Neural cell (in vitro differentiated cells): ENCODE measurements at regions not wholly inside any gene's neighbourhood (a gene's known extent, or its start where the extent isn't known, plus 50 kb on each side); places are given as distances from the start of the nearest gene placed in this dataset.

ENCODE experiments used
- H2AFZ ChIP-seq: fragments of 200-600, 300-800 bp; sonication (generic), shearing (Covaris generic); 2 replicates; pipeline ENCODE4 v1.6.0; 2014; ENCODE audit warnings: low read depth, mild to moderate bottlenecking, antibody characterized with exemption, low read length, moderate library complexity
- H3F3A ChIP-seq: fragments of 200-600 bp; shearing (Covaris generic); 2 replicates; pipeline ENCODE4 v1.6.1; 2016; ENCODE audit warnings: mild to moderate bottlenecking, moderate library complexity, mixed read lengths, antibody characterized with exemption, low read length; ENCODE audit not compliant: insufficient read depth, poor library complexity, severe bottlenecking
- H3K27ac ChIP-seq: fragments of 200-600, 300-800 bp; sonication (generic), shearing (Covaris generic); 2 replicates; pipeline ENCODE4 v1.5.1; 2014; ENCODE audit warnings: mild to moderate bottlenecking, low read length, moderate library complexity
- H3K27me3 ChIP-seq: fragments of 300-800, 200-600 bp; sonication (generic), shearing (Covaris generic); 2 replicates; pipeline ENCODE4 v1.6.0; 2014; ENCODE audit warnings: mild to moderate bottlenecking, low read depth, low read length, moderate library complexity; ENCODE audit not compliant: insufficient read depth
- H3K36me3 ChIP-seq: fragments of 300-800, 200-600 bp; sonication (generic), shearing (Covaris generic); 2 replicates; pipeline ENCODE4 v1.5.1; 2014; ENCODE audit warnings: mild to moderate bottlenecking, antibody characterized with exemption, low read length, moderate library complexity; ENCODE audit not compliant: insufficient read depth
- H3K4me2 ChIP-seq: fragments of 300-800, 200-600 bp; sonication (generic), shearing (Covaris generic); 2 replicates; pipeline ENCODE4 v1.6.0; 2014; ENCODE audit warnings: mild to moderate bottlenecking, low read length
- H3K4me3 ChIP-seq: fragments of 300-800, 200-600 bp; sonication (generic), shearing (Covaris generic); 2 replicates; pipeline ENCODE4 v1.5.1; 2014; ENCODE audit warnings: mild to moderate bottlenecking, low read length, moderate library complexity
- H3K79me2 ChIP-seq: fragments of 200-600 bp; shearing (Covaris generic); replicated peaks from 2 replicates; pipeline ENCODE4 v1.6.0; 2014; ENCODE audit warnings: mild to moderate bottlenecking, low read length, moderate library complexity; ENCODE audit not compliant: insufficient read depth
- H3K9ac ChIP-seq: fragments of 300-800, 200-600 bp; sonication (generic), shearing (Covaris generic); 2 replicates; pipeline ENCODE4 v1.6.1; 2016; ENCODE audit warnings: mild to moderate bottlenecking, low read length, mixed read lengths
- H3K9me2 ChIP-seq: fragments of 200-600 bp; shearing (Covaris generic); 2 replicates; pipeline ENCODE4 v1.6.1; 2016; ENCODE audit warnings: mild to moderate bottlenecking, low read length, mixed read lengths; ENCODE audit not compliant: insufficient read depth
- H3K9me3 ChIP-seq: fragments of 200-600, 300-800 bp; sonication (generic), shearing (Covaris generic); 2 replicates; pipeline ENCODE4 v1.6.1; 2016; ENCODE audit warnings: mild to moderate bottlenecking, mixed run types, low read length, moderate library complexity, mixed read lengths
- H4K20me1 ChIP-seq: fragments of 200-600 bp; shearing (Covaris generic); 2 replicates; pipeline ENCODE4 v1.6.1; 2016; ENCODE audit warnings: mild to moderate bottlenecking, mixed run types; ENCODE audit not compliant: insufficient read depth
- CTCF ChIP-seq: fragments of 450-650 bp; IDR thresholded peaks from 2 replicates; pipeline ENCODE4 v1.5.1; 2014; ENCODE audit warnings: antibody characterized with exemption, mild to moderate bottlenecking, moderate library complexity; ENCODE audit not compliant: poor library complexity, severe bottlenecking
- EP300 ChIP-seq: fragments of 450-650 bp; conservative IDR thresholded peaks from 2 replicates; pipeline ENCODE4 v1.6.1; 2014; ENCODE audit warnings: antibody characterized with exemption, mild to moderate bottlenecking, moderate library complexity; ENCODE audit not compliant: poor library complexity, severe bottlenecking
- EZH2 ChIP-seq: fragments of 200-600, 300-800 bp; shearing (Covaris generic), sonication (generic); IDR thresholded peaks from 2 replicates; pipeline ENCODE4 v1.6.1; 2014; ENCODE audit warnings: antibody characterized with exemption, low read length, borderline replicate concordance, mild to moderate bottlenecking; ENCODE audit not compliant: insufficient read depth, poor library complexity, severe bottlenecking
- MXI1 ChIP-seq: fragments of 450-650 bp; conservative IDR thresholded peaks from 2 replicates; pipeline ENCODE4 v1.6.1; 2014; ENCODE audit warnings: antibody characterized with exemption, mild to moderate bottlenecking; ENCODE audit not compliant: poor library complexity, severe bottlenecking
- POLR2AphosphoS5 ChIP-seq: IDR thresholded peaks from 2 replicates; pipeline ENCODE4 v1.6.1; 2012
- SMC3 ChIP-seq: fragments of 450-650 bp; conservative IDR thresholded peaks from 2 replicates; pipeline ENCODE4 v1.6.1; 2014; ENCODE audit warnings: antibody characterized with exemption, mild to moderate bottlenecking, moderate library complexity; ENCODE audit not compliant: poor library complexity
- TAF1 ChIP-seq: IDR thresholded peaks from 2 replicates; pipeline ENCODE4 v1.6.1; 2012; ENCODE audit warnings: low read depth
- TF ChIP-seq, protein P1 (sequence below): IDR thresholded peaks from 2 replicates; pipeline ENCODE4 v1.6.1; 2012; ENCODE audit warnings: borderline replicate concordance

DNA sequence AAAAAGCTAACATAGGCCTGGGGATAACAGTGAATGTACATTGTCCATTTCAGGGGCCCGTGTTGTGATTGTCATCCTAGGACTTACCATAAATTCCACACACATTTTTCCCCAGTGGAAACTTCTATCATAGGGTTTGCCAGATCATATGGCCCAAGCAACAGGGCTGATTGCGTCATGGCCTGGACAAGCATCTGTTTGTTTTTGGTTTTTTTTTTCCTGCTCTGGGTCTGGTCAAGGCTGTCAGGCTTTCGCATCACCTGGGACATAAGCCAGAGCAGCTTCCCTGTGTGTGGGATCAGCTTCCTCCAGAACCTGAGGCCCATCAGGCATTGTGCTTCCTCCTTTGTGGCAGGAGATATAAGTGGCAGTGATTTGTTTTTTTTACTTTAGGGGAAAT is 598.5 kb upstream of the USP24 start:
- Histone ChIP-seq H3K36me3 (no peaks in the 10 kb centered on the region), H3K4me3 (no peak overlapping the region), H3K27me3 (no peaks in the 10 kb centered on the region), H4K20me1 (no peaks in the 10 kb centered on the region), H3K9ac (no peak overlapping the region), H3K27ac (no peak overlapping the region), H2AFZ (no peak overlapping the region), H3F3A (no peaks in the 10 kb centered on the region), H3K4me2 (no peak overlapping the region), H3K9me3 (no peaks in the 10 kb centered on the region), H3K9me2 (no peaks in the 10 kb centered on the region), H3K79me2 (no peaks in the 10 kb centered on the region)
- TF ChIP-seq MXI1 (no peak), TAF1 (no peak), POLR2AphosphoS5 (no peak)

DNA sequence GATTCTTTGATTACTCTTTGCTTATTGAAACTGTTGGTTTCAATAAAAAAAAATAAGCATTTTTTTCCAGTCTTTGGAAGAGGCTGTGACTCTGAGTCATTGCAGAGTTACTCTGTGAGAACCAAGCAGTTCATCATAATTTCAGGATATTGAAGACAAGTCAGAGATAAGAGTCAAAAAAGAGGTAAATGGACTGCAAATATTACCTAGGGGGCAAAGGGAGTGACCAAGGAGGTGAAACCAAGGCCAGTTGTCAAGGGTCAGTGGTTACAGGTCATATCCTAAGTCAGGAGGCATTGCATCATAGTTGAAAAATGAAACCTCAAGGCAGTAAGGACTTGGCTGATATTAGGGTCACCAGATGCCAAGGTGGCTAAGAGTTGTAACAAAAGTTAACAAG is 597.1 kb upstream of the USP24 start:
- Histone ChIP-seq H3K4me2 (no peak overlapping the region), H2AFZ (no peak overlapping the region), H3K9ac (no peak overlapping the region), H4K20me1 (no peaks in the 10 kb centered on the region), H3K36me3 (no peaks in the 10 kb centered on the region), H3K9me2 (no peaks in the 10 kb centered on the region), H3K27ac (no peak overlapping the region), H3K4me3 (no peak overlapping the region), H3K27me3 (no peaks in the 10 kb centered on the region), H3F3A (no peaks in the 10 kb centered on the region), H3K9me3 (peaks cover 3% of the 10 kb centered on the region), H3K79me2 (no peaks in the 10 kb centered on the region)
- TF ChIP-seq EP300 = no peak
- no peak for TF ChIP-seq TAF1

GRCh38 chr1:55808263-55808662 is 593.1 kb upstream of the USP24 start:
- H3F3A ChIP-seq = no peaks in the 10 kb centered on the region
- no peaks in the 10 kb centered on the region for H3K9me2 ChIP-seq
- H3K36me3 ChIP-seq = no peaks in the 10 kb centered on the region
- no peaks in the 10 kb centered on the region for H4K20me1 ChIP-seq
- peaks cover 3% of the 10 kb centered on the region for H3K9me3 ChIP-seq
- H3K27ac ChIP-seq = no peak overlapping the region
- no peaks in the 10 kb centered on the region for H3K27me3 ChIP-seq
- TF ChIP-seq SMC3 = no peak
- no peak for TF ChIP-seq MXI1
- no peak for TF ChIP-seq CTCF
- TF ChIP-seq, protein P1, sequence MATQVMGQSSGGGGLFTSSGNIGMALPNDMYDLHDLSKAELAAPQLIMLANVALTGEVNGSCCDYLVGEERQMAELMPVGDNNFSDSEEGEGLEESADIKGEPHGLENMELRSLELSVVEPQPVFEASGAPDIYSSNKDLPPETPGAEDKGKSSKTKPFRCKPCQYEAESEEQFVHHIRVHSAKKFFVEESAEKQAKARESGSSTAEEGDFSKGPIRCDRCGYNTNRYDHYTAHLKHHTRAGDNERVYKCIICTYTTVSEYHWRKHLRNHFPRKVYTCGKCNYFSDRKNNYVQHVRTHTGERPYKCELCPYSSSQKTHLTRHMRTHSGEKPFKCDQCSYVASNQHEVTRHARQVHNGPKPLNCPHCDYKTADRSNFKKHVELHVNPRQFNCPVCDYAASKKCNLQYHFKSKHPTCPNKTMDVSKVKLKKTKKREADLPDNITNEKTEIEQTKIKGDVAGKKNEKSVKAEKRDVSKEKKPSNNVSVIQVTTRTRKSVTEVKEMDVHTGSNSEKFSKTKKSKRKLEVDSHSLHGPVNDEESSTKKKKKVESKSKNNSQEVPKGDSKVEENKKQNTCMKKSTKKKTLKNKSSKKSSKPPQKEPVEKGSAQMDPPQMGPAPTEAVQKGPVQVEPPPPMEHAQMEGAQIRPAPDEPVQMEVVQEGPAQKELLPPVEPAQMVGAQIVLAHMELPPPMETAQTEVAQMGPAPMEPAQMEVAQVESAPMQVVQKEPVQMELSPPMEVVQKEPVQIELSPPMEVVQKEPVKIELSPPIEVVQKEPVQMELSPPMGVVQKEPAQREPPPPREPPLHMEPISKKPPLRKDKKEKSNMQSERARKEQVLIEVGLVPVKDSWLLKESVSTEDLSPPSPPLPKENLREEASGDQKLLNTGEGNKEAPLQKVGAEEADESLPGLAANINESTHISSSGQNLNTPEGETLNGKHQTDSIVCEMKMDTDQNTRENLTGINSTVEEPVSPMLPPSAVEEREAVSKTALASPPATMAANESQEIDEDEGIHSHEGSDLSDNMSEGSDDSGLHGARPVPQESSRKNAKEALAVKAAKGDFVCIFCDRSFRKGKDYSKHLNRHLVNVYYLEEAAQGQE = no peak
- no peak for TF ChIP-seq EZH2
- no peak for TF ChIP-seq POLR2AphosphoS5
- TF ChIP-seq EP300 = no peak
- no peaks in the 10 kb centered on the region for H3K79me2 ChIP-seq
- H3K4me2 ChIP-seq = no peak overlapping the region
- no peak overlapping the region for H3K9ac ChIP-seq
- no peak overlapping the region for H3K4me3 ChIP-seq
- no peak overlapping the region for H2AFZ ChIP-seq
